WI38 (cell line): ENCODE measurements at regions not wholly inside any gene's neighbourhood (a gene's known extent, or its start where the extent isn't known, plus 50 kb on each side); places are given as distances from the start of the nearest gene placed in this dataset.
"Not testable (repeated sequence)": the region's sequence is repeated elsewhere in the genome, so short reads cannot be mapped to it uniquely, and the experiment has no call there.

Experiments
- H3K4me3 ChIP-seq: 2 replicates; pipeline ENCODE4 v1.5.1; 2011; ENCODE audit warnings: low read depth, mild to moderate bottlenecking, control low read depth, low read length
- CTCF ChIP-seq: IDR thresholded peaks from 2 replicates; pipeline ENCODE4 v1.5.1; 2012; ENCODE audit warnings: low read depth, mild to moderate bottlenecking, control low read depth, low read length

DNA sequence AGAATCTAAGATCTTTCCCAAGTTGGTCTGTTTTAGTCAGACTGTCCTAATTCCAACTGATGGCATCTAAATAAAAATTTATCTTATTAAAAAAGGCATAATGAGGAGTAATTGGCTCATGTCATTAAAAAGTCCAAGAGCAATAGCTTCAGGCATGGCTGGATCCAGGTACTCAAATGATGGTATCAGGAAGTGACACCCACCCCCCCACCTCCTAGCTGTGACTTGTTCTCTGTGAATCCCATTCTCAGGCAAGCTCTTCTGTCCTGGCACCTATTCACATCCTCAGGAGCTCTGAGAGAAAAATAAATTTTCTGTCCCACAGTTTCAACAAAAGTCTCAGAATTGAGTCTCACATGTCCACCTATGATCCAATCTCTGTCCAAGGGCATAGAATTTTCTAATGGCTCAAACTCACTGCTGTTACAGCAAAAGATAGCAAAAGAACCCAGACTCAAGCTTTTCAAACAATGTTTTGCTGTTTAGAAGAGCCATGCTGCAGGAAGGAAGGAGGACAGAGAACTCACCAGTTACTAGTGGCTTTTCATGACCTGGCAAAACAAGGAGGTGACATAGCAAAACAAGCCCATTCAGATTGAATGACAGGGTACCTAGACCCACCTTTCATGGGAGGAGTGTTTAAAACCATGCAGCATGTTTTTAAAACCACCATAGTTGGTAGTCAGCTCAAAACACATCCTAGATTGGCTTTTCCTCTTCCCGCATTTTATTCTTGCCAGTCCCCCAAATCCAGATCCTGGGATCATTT, 496.1 kb downstream of the PREX1 start:
- no peak overlapping the region for H3K4me3 ChIP-seq
- no peak for TF ChIP-seq CTCF

GRCh38 chr20:48329676-48330664, 497.8 kb downstream of the PREX1 start:
- TF ChIP-seq CTCF, result 0 out of 2 replicates have a peak, but pooled peaks have one; percentile 21
- no peak overlapping the region for H3K4me3 ChIP-seq

DNA sequence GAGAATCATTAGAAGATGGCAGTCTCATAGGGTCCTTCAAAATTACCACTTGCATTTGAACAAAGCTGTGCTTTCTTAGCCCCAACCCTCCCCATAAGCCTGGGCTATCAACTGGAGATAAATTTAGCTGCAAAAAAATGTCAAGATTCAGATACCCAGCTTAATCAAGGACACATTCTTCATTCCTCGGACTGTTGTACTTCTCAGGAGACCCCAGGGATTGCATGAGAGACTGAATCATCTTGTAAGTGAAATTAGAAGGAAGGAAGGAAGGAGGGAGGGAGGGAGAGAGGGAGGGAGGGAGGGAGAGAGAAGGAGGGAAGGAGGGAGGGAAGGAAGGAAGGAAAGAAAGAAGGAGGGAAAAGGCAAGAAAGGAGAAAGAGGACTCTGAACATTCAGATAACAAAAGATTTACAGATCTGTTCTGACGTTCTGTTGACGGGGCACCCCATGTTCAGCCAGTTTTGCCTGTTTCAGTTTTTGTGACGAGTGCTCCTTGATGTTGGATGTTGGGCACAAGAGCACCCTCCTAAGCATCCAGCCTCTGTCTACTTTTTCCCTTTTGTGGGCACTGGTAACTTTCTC, 498.7 kb downstream of the PREX1 start:
- no peak overlapping the region for H3K4me3 ChIP-seq
- no peak for TF ChIP-seq CTCF

GRCh38 chr20:48327848-48328247, 500.0 kb downstream of the PREX1 start:
- H3K4me3 ChIP-seq, result not testable (repeated sequence)

DNA sequence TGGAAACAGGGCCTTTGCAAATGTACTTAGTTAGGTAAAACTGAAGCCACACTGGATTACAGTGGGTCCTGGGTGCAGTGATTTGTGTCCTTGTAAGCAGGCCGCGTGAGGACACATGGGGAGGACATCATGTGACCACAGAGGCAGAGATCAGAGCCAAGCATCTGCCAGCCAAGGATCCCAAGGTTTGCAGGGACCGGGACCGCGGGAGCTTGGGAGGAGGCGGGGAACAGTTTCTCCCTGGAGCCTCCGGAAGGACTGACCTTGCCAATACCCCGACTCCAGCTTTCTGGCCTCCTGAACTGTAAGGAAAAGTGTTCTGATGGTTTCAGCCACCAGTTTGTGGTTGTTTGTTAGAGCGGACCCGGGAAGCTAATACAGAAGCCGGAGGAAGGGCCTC, 500.9 kb downstream of the PREX1 start:
- no peak for TF ChIP-seq CTCF

GRCh38 chr20:48326434-48326691, 501.4 kb downstream of the PREX1 start:
- H3K4me3 ChIP-seq, result no peak overlapping the region
- TF ChIP-seq CTCF, result no peak

More for the DNA sequence above, 500.9 kb downstream of the PREX1 start:
- H3K4me3 ChIP-seq, result no peak overlapping the region

DNA sequence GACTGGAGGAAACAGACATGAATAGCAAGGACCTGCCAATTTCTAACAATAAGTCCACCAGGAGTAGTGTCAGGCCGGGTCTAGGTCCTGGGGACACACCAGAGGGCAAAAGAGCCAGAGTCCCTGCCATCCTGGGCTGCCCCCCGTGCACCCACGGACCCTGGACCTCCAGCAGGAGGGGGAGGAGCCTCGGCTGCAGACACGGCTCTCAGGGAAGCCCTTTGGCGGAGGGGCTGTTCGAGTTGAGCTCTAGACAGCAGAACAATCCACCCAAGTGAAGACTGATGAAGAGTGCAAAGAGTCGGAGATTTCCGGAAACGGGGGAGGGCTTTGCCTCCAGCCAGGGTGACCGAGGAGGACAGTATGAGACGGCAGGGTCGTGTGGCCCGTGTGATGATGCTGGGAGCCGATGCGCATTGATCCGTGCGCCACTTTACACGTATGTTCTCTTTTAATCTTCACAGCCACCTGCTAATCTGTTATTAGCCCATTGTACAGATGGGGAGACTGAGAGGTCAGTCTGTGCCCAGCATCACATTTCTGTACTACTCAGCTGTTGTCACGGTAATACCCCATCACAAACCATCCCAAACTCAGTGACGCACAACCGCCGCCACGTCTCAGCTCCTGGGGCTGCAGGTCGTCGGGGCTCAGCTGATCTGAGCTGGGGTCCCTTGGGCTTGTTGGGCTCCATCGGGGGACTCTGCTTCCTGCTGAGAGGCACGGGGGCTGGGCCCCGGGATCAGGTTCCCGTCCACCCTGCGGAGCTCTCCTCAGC, 502.0 kb downstream of the PREX1 start:
- no peak for TF ChIP-seq CTCF
- H3K4me3 ChIP-seq, result no peak overlapping the region
